VCaP (cell line): ENCODE measurements at regions not wholly inside any gene's neighbourhood (a gene's known extent, or its start where the extent isn't known, plus 50 kb on each side); places are given as distances from the start of the nearest gene placed in this dataset.
"Not testable (repeated sequence)": the region's sequence is repeated elsewhere in the genome, so short reads cannot be mapped to it uniquely, and the experiment has no call there.

ENCODE experiments used
- H3K27ac ChIP-seq: fragments of 450-650 bp; 2 replicates; pipeline ENCODE4 v1.5.1; 2017
- CTCF ChIP-seq: fragments of 450-650 bp; conservative IDR thresholded peaks from 2 replicates; pipeline ENCODE4 v1.5.1; 2017; ENCODE audit warnings: mild to moderate bottlenecking, moderate library complexity

DNA sequence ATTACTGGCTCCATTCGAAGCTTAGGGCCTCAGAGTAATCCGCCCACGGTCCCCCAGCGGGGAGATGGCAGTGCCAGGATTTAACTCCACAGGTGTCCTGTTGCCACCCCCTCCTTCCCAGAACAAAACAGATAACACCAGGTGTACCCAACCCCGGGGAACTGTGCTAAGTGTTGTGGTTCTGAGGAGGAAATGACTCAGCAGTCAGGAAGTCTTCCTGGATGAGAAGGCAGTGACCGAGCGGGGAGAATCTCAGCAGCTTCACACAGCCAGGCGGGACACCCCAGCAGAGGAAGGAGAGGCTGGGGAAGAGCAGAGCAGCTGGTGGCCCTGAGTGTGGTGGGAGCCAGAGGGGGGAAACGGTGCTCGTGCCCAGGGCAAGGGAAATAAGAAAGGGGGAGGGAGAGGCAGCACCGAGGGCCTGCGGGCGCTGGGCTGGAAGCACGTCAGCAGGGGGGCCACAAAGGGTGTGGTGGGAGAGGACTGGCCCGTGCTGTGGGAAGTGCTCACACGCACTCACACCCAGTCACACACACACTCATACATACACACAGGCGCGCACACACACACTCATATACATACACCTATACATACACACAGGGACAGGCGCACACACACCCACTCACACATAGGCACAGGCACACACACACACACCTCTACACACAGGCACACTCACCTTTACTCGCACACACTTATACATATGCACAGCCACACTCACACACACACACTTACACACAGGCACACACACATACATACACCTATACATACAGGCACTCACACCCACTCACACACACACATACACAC, 59.8 kb upstream of the CHST15 start:
- no peak overlapping the region for H3K27ac ChIP-seq
- TF ChIP-seq CTCF, result no peak

- H3K27ac ChIP-seq, result no peak overlapping the region
Measured at GRCh38 chr10:124152139-124153022, 59.0 kb upstream of the CHST15 start.

DNA sequence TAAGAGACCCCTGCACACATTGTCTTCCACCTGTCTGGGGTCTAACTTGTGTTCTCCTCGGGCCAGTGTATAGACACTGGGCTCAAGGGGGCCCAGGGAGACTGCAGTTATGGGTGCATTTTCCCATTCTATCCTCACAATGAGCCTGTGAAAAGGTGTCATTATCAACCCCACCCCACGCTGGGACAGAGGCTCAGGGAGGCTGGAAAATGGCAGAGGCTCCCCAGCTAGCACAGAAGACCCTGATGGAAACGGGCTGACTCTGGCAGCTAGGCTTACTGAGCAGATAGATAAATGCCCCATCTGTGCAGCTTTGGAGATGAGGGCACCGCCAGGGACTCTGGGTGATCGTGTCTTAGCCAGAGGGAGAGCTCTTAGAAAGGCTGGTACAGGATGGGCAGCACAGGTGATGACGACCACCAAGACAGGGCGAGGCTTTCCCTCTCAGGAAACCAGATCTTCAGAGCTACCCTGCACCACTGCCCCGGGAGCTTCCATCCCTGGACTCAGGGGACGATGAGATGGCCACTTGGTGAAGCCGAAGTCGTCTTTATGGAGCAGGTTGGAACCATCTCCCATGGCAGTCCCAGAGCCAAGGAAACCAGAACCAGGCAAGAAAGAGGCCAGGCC, 58.2 kb upstream of the CHST15 start:
- no peak for TF ChIP-seq CTCF
- no peak overlapping the region for H3K27ac ChIP-seq

More at GRCh38 chr10:124152139-124153022, 59.0 kb upstream of the CHST15 start:
- no peak for TF ChIP-seq CTCF

GRCh38 chr10:124150807-124151417, 57.5 kb upstream of the CHST15 start:
- no peak for TF ChIP-seq CTCF
- no peak overlapping the region for H3K27ac ChIP-seq

DNA sequence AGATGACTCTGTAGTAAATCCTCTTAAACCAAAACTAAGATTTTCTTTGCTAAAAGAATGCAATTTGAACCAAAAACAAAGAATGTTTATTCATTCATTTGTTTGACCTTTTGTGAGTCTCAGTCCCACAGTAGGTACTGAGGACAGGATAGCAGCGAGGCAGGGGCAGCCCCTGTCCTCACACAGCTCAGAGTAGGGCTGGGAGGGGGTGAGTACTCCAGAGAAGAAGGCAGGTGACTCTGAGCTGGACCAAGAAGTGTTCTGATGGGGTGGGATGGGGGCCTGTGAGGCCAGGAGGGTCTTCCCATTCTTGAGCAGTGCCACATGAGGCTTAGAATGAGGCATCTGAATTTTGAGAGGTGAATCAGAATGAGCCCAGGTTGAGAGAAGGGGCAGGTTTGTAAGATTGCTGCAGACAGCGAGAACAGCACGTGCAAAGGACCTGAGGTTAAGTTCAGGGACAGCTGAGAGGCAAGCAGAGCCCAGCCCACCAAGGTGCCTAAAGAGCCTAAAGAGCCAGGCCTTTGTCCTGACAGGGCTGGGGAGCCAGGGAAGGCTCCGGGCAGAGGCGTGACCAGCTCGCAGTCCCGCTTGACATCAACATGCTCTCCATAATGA, 56.9 kb upstream of the CHST15 start:
- no peak for TF ChIP-seq CTCF
- H3K27ac ChIP-seq, result no peak overlapping the region

DNA sequence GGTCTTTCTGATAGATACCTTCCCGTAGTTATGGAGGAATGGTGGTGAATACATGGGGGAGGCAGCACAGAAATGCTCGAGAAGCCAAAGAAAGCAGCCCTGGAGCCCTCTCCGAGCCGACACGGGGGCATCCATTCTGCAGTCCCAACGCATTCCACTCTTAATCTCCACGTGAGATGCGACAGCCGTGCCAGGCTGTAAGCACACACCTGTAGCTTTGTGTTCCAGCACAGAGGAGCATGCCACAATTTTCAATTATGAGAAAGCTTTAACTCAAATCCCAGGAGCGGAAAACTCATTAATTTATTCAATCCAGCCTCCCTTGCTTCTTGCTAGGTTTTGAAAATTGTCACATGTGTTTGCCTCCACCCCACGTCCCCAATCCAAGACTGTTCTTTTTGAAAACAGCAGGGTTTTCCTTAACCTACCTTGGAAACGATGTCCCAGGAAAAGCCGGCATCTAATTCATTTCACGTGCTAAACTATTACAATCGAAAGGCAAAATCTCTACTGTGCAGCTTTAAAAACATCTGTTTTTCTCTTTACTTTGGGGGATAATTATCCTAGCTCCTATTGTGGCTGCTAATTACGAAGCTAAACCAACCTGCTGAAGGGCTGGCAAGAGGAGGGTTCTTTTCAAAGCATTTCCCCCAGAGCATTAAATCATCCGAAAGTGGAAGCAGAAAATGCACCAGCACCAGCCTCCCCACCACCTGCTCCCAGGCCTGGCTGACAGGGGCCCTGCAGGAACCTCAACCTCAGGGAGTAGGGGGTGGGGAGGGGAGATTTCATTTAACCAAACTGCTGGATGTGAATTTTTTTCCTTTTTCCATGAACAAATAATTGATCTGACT, 56.0 kb upstream of the CHST15 start:
- no peak for TF ChIP-seq CTCF
- H3K27ac ChIP-seq, result no peak overlapping the region

- H3K27ac ChIP-seq, result not testable (repeated sequence)
Measured at GRCh38 chr10:124148509-124149188, 55.3 kb upstream of the CHST15 start.
